Left ventricle myocardium inferior (tissue), 1 donor: ENCODE measurements at regions not wholly inside any gene's neighbourhood (a gene's known extent, or its start where the extent isn't known, plus 50 kb on each side); places are given as distances from the start of the nearest gene placed in this dataset.

ENCODE experiments used
- DNase-seq: peaks from one replicate; pipeline ENCODE4 v3.0.0-alpha.2; 2020
- H3K27ac ChIP-seq: fragments of 200-600 bp; replicated peaks from 2 replicates; pipeline ENCODE4 v1.8.0; 2021
- H3K27me3 ChIP-seq: fragments of 200-600 bp; 2 replicates; pipeline ENCODE4 v1.8.0; 2021; ENCODE audit warnings: low read depth
- H3K36me3 ChIP-seq: fragments of 200-600 bp; 2 replicates; pipeline ENCODE4 v1.8.0; 2021
- H3K4me1 ChIP-seq: fragments of 200-600 bp; 2 replicates; pipeline ENCODE4 v1.8.0; 2021
- H3K4me3 ChIP-seq: fragments of 200-600 bp; 2 replicates; pipeline ENCODE4 v1.8.0; 2021; ENCODE audit warnings: mild to moderate bottlenecking, moderate library complexity
- H3K9me3 ChIP-seq: fragments of 200-600 bp; replicated peaks from 2 replicates; pipeline ENCODE4 v1.8.0; 2021
- intact Hi-C: fragments of 100-400 bp; cut with micrococcal nuclease; formaldehyde crosslinking; loops from one replicate; pipeline ENCODE4 v1.11.0; 2022
- TF ChIP-seq, protein P1 (sequence below): fragments of 200-600 bp; IDR thresholded peaks from 2 replicates; pipeline ENCODE4 v1.8.0; 2021; ENCODE audit warnings: antibody characterized with exemption, mild to moderate bottlenecking, borderline replicate concordance
- donor health status: DM: no; HTN: yes; CAD: no; lungs with severe emphysema.

DNA sequence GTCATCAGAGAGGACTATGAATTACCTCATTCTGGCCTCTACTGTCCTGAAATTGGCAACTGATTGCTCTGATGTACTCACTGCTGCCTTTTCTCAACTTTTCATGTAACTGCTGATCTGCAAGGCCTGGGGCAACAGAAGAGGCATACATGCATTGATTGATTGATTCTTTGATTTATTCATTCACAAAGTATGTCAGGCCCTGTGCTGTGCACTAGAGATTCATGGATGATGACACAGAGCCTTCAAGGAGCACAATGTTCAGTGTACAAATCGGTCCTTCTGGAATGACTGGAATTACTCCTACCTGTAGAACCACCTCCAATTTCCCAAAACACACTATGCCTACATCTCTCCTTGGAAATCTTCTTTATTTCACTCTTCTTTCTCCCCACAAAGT lies 111.3 kb downstream of the LRATD1 start:
- H3K36me3 ChIP-seq, result no peaks in the 10 kb centered on the region
- no peak overlapping the region for H3K4me3 ChIP-seq
- H3K27ac ChIP-seq, result no peak overlapping the region
- H3K4me1 ChIP-seq, result no peaks in the 10 kb centered on the region
- TF ChIP-seq, protein P1, sequence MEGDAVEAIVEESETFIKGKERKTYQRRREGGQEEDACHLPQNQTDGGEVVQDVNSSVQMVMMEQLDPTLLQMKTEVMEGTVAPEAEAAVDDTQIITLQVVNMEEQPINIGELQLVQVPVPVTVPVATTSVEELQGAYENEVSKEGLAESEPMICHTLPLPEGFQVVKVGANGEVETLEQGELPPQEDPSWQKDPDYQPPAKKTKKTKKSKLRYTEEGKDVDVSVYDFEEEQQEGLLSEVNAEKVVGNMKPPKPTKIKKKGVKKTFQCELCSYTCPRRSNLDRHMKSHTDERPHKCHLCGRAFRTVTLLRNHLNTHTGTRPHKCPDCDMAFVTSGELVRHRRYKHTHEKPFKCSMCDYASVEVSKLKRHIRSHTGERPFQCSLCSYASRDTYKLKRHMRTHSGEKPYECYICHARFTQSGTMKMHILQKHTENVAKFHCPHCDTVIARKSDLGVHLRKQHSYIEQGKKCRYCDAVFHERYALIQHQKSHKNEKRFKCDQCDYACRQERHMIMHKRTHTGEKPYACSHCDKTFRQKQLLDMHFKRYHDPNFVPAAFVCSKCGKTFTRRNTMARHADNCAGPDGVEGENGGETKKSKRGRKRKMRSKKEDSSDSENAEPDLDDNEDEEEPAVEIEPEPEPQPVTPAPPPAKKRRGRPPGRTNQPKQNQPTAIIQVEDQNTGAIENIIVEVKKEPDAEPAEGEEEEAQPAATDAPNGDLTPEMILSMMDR, result no peak
- DNase-seq, result no peak
- H3K27me3 ChIP-seq, result no peaks in the 10 kb centered on the region
- intact Hi-C loops, result no loop called here
- peaks cover 3% of the 10 kb centered on the region for H3K9me3 ChIP-seq

DNA sequence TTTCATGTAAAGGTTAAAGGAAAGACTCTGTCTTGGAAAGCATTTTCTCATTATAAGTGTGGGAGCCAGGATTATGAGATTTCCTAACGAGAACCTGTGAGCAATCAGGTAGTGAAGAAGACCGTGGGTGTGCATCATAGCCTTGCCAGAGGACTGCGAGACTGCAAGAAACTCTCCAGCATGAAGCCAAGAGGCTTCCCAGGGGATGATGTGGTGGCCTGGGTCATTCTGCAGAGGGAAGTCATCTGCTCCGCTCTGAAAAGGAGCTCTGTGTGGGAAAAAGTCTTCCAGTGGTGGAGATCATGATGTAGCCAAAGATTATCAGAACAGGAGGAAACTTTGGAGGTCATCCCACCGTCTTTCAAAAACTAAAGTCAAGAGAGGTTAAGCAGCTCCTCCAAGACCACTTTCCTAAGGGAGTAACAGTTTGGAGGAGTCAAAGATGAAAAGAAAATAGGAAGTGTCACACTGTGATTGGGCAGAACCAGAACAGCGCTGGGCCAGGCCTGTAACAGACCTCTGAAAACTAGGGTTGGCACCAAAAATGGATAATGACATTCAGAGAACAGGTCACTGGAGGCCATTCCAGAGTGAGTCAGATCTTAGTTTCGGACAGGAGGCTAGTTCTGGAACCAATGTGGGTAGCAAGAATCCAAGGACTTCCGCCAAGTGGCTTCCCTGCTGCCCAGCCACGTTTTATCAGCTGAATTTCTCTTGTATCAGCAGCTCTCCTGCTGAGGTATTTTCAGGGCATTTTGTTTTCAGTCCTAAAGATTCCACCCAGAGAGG lies 113.0 kb downstream of the LRATD1 start:
- no peak overlapping the region for H3K4me3 ChIP-seq
- H3K36me3 ChIP-seq, result no peaks in the 10 kb centered on the region
- H3K9me3 ChIP-seq, result peaks cover 3% of the 10 kb centered on the region
- no peak overlapping the region for H3K27ac ChIP-seq
- no peaks in the 10 kb centered on the region for H3K27me3 ChIP-seq
- TF ChIP-seq, protein P1, result no peak
- no peaks in the 10 kb centered on the region for H3K4me1 ChIP-seq
- intact Hi-C loops, result no loop called here
- DNase-seq, result no peak

DNA sequence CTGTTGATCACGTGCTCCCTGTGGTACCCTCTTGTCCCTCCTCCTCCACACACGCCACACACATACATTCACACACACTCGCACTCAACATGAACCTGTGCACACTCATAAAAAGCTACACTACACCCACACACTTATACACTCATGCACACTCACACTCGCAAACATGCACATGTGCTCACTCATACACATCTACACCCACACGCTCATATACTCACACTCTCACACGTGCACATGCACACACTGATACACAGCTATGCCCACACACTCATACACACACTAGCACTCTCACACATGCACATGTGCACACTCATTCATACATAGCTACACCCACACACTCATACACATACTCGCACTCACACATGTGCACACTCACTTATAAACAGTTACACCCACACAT lies 113.6 kb downstream of the LRATD1 start:
- DNase-seq, result no peak
- TF ChIP-seq, protein P1, result no peak
- Histone ChIP-seq H3K9me3 (peaks cover 3% of the 10 kb centered on the region), H3K27me3 (no peaks in the 10 kb centered on the region), H3K4me3 (no peak overlapping the region), H3K4me1 (no peaks in the 10 kb centered on the region), H3K27ac (no peak overlapping the region), H3K36me3 (no peaks in the 10 kb centered on the region)
- intact Hi-C loops, result no loop called here

DNA sequence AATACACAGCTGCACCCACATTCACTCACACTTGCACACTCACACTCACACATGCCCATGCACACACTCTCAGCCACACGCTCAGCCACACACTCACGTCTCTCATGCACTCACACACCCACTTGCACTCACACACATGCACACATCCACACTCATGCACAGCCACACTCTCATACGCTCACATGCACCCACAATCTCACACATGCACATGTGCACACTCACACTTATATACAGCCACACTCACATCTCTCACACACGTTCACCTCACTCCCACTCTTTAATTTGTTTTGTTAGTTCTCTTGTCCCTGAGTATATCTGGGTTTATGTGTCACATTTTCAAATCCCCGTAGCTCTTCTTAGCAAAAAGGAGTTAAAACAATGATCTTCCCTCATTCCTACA lies 114.9 kb downstream of the LRATD1 start:
- intact Hi-C loops, result no loop called here
- TF ChIP-seq, protein P1, result no peak
- no peak for DNase-seq
- no peaks in the 10 kb centered on the region for H3K4me1 ChIP-seq
- no peak overlapping the region for H3K27ac ChIP-seq
- H3K4me3 ChIP-seq, result no peak overlapping the region
- no peaks in the 10 kb centered on the region for H3K36me3 ChIP-seq
- H3K27me3 ChIP-seq, result peaks cover 5% of the 10 kb centered on the region
- peaks cover 3% of the 10 kb centered on the region for H3K9me3 ChIP-seq

DNA sequence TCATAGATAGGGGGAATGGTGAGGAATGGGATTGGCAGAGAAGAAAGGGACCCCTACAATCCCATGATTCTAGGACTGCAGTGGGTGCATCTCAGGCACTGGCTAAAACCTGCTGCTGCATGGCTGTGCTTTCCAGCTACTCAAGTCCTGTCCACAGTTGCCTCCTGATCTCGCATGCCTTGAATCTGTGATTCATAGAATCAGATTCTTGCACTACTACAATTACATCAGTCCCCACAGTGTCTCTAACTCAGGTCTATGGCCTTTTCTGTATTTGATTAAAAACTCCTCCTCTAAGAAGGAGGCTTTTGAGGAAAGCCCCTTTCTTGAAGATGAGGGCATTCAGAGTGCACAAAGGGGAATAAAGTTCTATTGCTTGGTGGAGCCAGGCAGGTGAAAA lies 117.4 kb downstream of the LRATD1 start:
- Histone ChIP-seq H3K9me3 (peaks cover 3% of the 10 kb centered on the region), H3K27ac (no peak overlapping the region), H3K36me3 (no peaks in the 10 kb centered on the region), H3K4me3 (no peak overlapping the region), H3K4me1 (no peaks in the 10 kb centered on the region), H3K27me3 (peaks cover 8% of the 10 kb centered on the region)
- TF ChIP-seq, protein P1, result no peak
- intact Hi-C loops, result no loop called here
- no peak for DNase-seq
